MCF 10A (cell line): ENCODE measurements at regions not wholly inside any gene's neighbourhood (a gene's known extent, or its start where the extent isn't known, plus 50 kb on each side); places are given as distances from the start of the nearest gene placed in this dataset.

ENCODE experiments used
- BruUV-seq: library from RNA; stranded (reverse); fragments of 400-500 nt; replicated peaks from 2 replicates; lab custom pipeline; 2021; lab: Mats Ljungman, UMichigan
- CTCF ChIA-PET: fragments of 300-600 bp; sonication (Branson Sonifier 250); formaldehyde crosslinking; extraction: SDS; loops from one replicate; lab custom pipeline; 2021; ENCODE audit warnings: antibody characterized with exemption, inconsistent platforms; lab: Yijun Ruan, JAX
- POLR2A ChIA-PET: fragments of 300-600, 350-650 bp; sonication (Branson Sonifier 250); formaldehyde crosslinking; extraction: SDS; loops from one replicate; lab custom pipeline; 2020; ENCODE audit warnings: antibody characterized with exemption, inconsistent platforms; lab: Yijun Ruan, JAX
- DNase-seq: peaks from one replicate; pipeline ENCODE4 v3.0.0-alpha.2; 2018; ENCODE audit not compliant: unreplicated experiment
- H3K27ac Mint-ChIP-seq: one replicate; pipeline ENCODE4 v1.8.0; 2022; ENCODE audit warnings: mild to moderate bottlenecking, low read depth, mixed read lengths; ENCODE audit not compliant: unreplicated experiment
- H3K27me3 Mint-ChIP-seq: one replicate; pipeline ENCODE4 v1.8.0; 2022; ENCODE audit warnings: mixed read lengths; ENCODE audit not compliant: insufficient read depth, unreplicated experiment
- H3K36me3 Mint-ChIP-seq: one replicate; pipeline ENCODE4 v1.8.0; 2022; ENCODE audit warnings: mild to moderate bottlenecking, moderate library complexity, mixed read lengths; ENCODE audit not compliant: insufficient read depth, unreplicated experiment
- H3K4me1 Mint-ChIP-seq: one replicate; pipeline ENCODE4 v1.8.0; 2022; ENCODE audit warnings: mixed read lengths; ENCODE audit not compliant: insufficient read depth, unreplicated experiment
- H3K4me3 Mint-ChIP-seq: one replicate; pipeline ENCODE4 v1.8.0; 2022; ENCODE audit warnings: mild to moderate bottlenecking, moderate library complexity, mixed read lengths; ENCODE audit not compliant: unreplicated experiment
- H3K9me3 Mint-ChIP-seq: one replicate; pipeline ENCODE4 v1.8.0; 2022; ENCODE audit warnings: mixed read lengths; ENCODE audit not compliant: unreplicated experiment
- intact Hi-C: fragments of 100-400 bp; cut with micrococcal nuclease; formaldehyde crosslinking; loops from 2 replicates; pipeline ENCODE4 v1.14.1; 2022
- TF ChIP-seq, protein P1 (sequence below): fragments of 200-600 bp; IDR thresholded peaks from one replicate; pipeline ENCODE4 v1.8.0; 2022; ENCODE audit warnings: antibody characterized with exemption, mild to moderate bottlenecking; ENCODE audit not compliant: unreplicated experiment

DNA sequence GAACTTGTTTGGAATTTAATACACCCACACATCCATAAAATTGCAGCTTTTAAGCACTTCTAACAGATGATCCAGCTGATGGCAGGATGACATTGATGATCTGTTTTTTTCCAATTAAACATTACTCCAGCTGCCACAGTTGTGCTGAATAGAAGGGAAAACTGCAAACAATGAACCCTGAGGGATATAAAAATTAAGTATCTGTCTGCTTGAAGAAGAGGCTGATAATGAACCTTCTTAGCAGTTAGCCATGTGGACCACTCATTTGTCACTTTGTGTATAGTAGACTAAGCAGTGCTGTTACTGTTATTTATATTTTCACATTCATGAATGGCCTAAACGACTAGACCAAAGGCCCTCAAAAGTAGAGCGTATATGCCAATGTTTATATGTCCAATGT lies 1201.0 kb upstream of the LRRTM1 start:
- TF ChIP-seq, protein P1, sequence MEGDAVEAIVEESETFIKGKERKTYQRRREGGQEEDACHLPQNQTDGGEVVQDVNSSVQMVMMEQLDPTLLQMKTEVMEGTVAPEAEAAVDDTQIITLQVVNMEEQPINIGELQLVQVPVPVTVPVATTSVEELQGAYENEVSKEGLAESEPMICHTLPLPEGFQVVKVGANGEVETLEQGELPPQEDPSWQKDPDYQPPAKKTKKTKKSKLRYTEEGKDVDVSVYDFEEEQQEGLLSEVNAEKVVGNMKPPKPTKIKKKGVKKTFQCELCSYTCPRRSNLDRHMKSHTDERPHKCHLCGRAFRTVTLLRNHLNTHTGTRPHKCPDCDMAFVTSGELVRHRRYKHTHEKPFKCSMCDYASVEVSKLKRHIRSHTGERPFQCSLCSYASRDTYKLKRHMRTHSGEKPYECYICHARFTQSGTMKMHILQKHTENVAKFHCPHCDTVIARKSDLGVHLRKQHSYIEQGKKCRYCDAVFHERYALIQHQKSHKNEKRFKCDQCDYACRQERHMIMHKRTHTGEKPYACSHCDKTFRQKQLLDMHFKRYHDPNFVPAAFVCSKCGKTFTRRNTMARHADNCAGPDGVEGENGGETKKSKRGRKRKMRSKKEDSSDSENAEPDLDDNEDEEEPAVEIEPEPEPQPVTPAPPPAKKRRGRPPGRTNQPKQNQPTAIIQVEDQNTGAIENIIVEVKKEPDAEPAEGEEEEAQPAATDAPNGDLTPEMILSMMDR = no peak
- Mint-ChIP-seq H3K9me3 (no peaks in the 10 kb centered on the region), H3K4me3 (no peak overlapping the region), H3K36me3 (no peaks in the 10 kb centered on the region), H3K27ac (no peak overlapping the region), H3K27me3 (no peaks in the 10 kb centered on the region), H3K4me1 (peaks cover 5% of the 10 kb centered on the region)
- intact Hi-C loops = no loop called here
- ChIA-PET POLR2A (no interaction called here), CTCF (no interaction called here)
- no peak for DNase-seq
- BruUV-seq = no TSS peak

- intact Hi-C loops = no loop called here
- Mint-ChIP-seq H3K27me3 (no peaks in the 10 kb centered on the region), H3K9me3 (peaks cover 8% of the 10 kb centered on the region), H3K36me3 (no peaks in the 10 kb centered on the region), H3K4me3 (no peak overlapping the region), H3K4me1 (no peaks in the 10 kb centered on the region), H3K27ac (no peak overlapping the region)
- ChIA-PET POLR2A (interaction anchor here (0.6 kb wide), 1 partner anchor 843 kb away, joined by 5 read pairs; no protein-coding TSS in a partner anchor), CTCF (interaction anchor here (1.0 kb wide), 1 partner anchor 18 kb away, joined by 3 read pairs; no protein-coding TSS in a partner anchor)
- BruUV-seq = no TSS peak
- TF ChIP-seq, protein P1 = no peak
- DNase-seq = no peak
Observed at GRCh38 chr2:81495556-81495955, 1191.0 kb upstream of the LRRTM1 start.

DNA sequence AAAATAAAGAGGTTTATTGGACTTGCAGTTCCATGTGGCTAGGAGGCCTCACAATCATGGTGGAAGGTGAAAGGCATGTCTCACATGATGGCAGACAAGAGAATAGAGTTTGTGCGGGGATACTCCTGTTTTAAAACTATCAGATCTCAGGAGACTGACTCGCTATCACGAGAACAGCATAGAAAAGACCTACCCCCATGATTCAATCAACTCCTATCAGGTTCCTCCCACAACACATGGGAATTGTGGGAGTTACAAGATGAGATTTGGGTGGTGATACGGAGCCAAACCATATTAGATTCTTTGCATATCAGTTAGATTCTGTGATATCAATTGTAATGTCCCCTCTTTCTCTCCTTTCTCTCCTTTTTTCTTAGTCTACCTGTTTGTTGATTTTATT lies 1178.7 kb upstream of the LRRTM1 start:
- TF ChIP-seq, protein P1 = no peak
- Mint-ChIP-seq H3K4me1 (no peaks in the 10 kb centered on the region), H3K4me3 (no peak overlapping the region), H3K27me3 (no peaks in the 10 kb centered on the region), H3K36me3 (no peaks in the 10 kb centered on the region), H3K27ac (no peak overlapping the region), H3K9me3 (no peaks in the 10 kb centered on the region)
- no TSS peak for BruUV-seq
- ChIA-PET CTCF (no interaction called here), POLR2A (no interaction called here)
- DNase-seq = no peak
- intact Hi-C loops = no loop called here

GRCh38 chr2:81481994-81482368 lies 1177.4 kb upstream of the LRRTM1 start:
- BruUV-seq = no TSS peak

More at GRCh38 chr2:81481994-81482368, 1177.4 kb upstream of the LRRTM1 start:
- TF ChIP-seq, protein P1 = no peak
- Mint-ChIP-seq H3K9me3 (no peaks in the 10 kb centered on the region), H3K4me1 (no peaks in the 10 kb centered on the region), H3K27me3 (no peaks in the 10 kb centered on the region), H3K27ac (no peak overlapping the region), H3K36me3 (no peaks in the 10 kb centered on the region), H3K4me3 (no peak overlapping the region)
- intact Hi-C loops = no loop called here
- ChIA-PET POLR2A (no interaction called here), CTCF (no interaction called here)
- DNase-seq = no peak
